ENCODE measurements at regions not wholly inside any gene's neighbourhood (a gene's known extent, or its start where the extent isn't known, plus 50 kb on each side); places are given as distances from the start of the nearest gene placed in this dataset.

- no peak overlapping the region for H3K27ac ChIP-seq
- H3K27me3 ChIP-seq = no peaks in the 10 kb centered on the region
- H3K4me3 ChIP-seq (ENCODE audit: low read depth in 1 of 2, low read length in 1 of 2) = no peak overlapping the region
- no peaks in the 10 kb centered on the region for H3K9me3 ChIP-seq
- no peaks in the 10 kb centered on the region for H3K36me3 ChIP-seq
- H3K4me1 ChIP-seq (ENCODE audit: control insufficient read depth in 1 of 2, insufficient read depth in 1 of 2, low read depth in 1 of 2, low read length in 1 of 2) = no peaks in the 10 kb centered on the region
- no peak for TF ChIP-seq CTCF (IDR thresholded peaks at IDR 0.05)
These were observed 114.8 kb upstream of the PKDCC start for GRCh38 chr2:41933046-41933420.

- TF ChIP-seq CTCF (IDR thresholded peaks at IDR 0.05) = no peak
- Histone ChIP-seq H3K9me3 (no peaks in the 10 kb centered on the region), H3K27ac (no peak overlapping the region), H3K4me3 (ENCODE audit: low read depth in 1 of 2, low read length in 1 of 2) (no peak overlapping the region), H3K4me1 (ENCODE audit: control insufficient read depth in 1 of 2, insufficient read depth in 1 of 2, low read depth in 1 of 2, low read length in 1 of 2) (no peaks in the 10 kb centered on the region), H3K27me3 (no peaks in the 10 kb centered on the region), H3K36me3 (no peaks in the 10 kb centered on the region)
These were observed 114.1 kb upstream of the PKDCC start for GRCh38 chr2:41933585-41934320.

DNA sequence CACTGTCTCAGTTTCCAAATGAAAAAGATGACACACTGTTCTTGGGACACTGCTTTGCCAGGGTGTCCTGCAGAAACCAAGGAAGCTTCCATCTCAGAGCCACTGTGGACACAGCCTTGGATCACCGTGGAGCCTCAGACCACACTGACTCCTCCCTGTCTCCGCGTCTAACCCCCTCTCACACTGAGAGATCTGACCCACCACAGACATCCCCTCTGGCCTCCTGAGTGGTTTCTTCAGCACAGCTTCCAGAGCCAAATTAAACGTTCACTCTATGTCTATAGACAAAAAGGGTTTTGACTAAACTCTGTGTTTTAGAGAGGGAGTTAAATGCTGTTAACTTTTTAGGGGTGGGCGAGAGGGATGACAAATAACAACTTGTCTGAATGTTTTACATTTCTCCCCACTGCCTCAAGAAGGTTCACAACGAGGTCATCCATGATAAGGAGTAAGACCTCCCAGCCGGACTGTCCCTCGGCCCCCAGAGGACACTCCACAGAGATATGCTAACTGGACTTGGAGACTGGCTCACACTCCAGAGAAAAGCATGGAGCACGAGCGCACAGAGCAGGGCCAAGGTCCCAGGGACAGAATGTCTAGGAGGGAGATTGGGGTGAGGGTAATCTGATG, 113.4 kb upstream of the PKDCC start:
- no peak overlapping the region for H3K4me3 ChIP-seq (ENCODE audit: low read depth in 1 of 2, low read length in 1 of 2)
- H3K36me3 ChIP-seq = no peaks in the 10 kb centered on the region
- H3K27me3 ChIP-seq = no peaks in the 10 kb centered on the region
- TF ChIP-seq CTCF (IDR thresholded peaks at IDR 0.05) = no peak
- no peaks in the 10 kb centered on the region for H3K4me1 ChIP-seq (ENCODE audit: control insufficient read depth in 1 of 2, insufficient read depth in 1 of 2, low read depth in 1 of 2, low read length in 1 of 2)
- H3K9me3 ChIP-seq = no peaks in the 10 kb centered on the region
- no peak overlapping the region for H3K27ac ChIP-seq

GRCh38 chr2:41935002-41935401, 112.8 kb upstream of the PKDCC start:
- no peak for TF ChIP-seq CTCF (IDR thresholded peaks at IDR 0.05)
- H3K27ac ChIP-seq = no peak overlapping the region
- H3K4me1 ChIP-seq (ENCODE audit: control insufficient read depth in 1 of 2, insufficient read depth in 1 of 2, low read depth in 1 of 2, low read length in 1 of 2) = no peaks in the 10 kb centered on the region
- no peaks in the 10 kb centered on the region for H3K9me3 ChIP-seq
- H3K4me3 ChIP-seq (ENCODE audit: low read depth in 1 of 2, low read length in 1 of 2) = no peak overlapping the region
- no peaks in the 10 kb centered on the region for H3K27me3 ChIP-seq
- no peaks in the 10 kb centered on the region for H3K36me3 ChIP-seq

DNA sequence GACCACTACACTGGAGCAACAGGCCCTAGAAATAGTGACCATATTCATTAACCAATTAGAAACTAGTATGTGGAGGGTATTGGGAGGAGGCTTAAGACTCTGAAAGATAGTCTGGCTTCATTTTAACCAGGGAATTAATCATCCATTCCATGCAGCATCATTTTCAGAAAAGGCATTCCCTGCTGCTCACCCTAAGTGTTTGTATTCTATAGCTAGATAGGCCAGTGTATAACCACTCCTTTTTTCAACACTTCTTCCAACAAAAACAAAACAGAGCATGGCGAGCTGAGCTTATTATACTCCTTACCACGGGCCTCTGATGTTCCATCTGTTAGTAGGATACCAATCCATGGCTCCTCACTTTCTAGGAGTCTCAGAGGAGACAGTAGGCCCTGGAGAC, 112.0 kb upstream of the PKDCC start:
- Histone ChIP-seq H3K4me1 (ENCODE audit: control insufficient read depth in 1 of 2, insufficient read depth in 1 of 2, low read depth in 1 of 2, low read length in 1 of 2) (no peaks in the 10 kb centered on the region), H3K27ac (no peak overlapping the region), H3K27me3 (no peaks in the 10 kb centered on the region), H3K9me3 (no peaks in the 10 kb centered on the region), H3K36me3 (no peaks in the 10 kb centered on the region), H3K4me3 (ENCODE audit: low read depth in 1 of 2, low read length in 1 of 2) (no peak overlapping the region)
- no peak for TF ChIP-seq CTCF (IDR thresholded peaks at IDR 0.05)
